Thyroid gland (tissue), 4 donors: ENCODE measurements at regions not wholly inside any gene's neighbourhood (a gene's known extent, or its start where the extent isn't known, plus 50 kb on each side); places are given as distances from the start of the nearest gene placed in this dataset.

Source experiments
- DNase-seq, 2 donors: peaks; one replicate each; pipeline ENCODE4 v3.0.0-alpha.2; 2019
- H3K27ac ChIP-seq, 3 donors: fragments of 200-600 bp; sonication (generic); 1 replicate in 2 of 3; 2 replicates in 1 of 3; pipeline ENCODE4 v1.5.1; 2016 to 2019; ENCODE audit warnings: mild to moderate bottlenecking in 1 of 3, moderate library complexity in 1 of 3
- H3K27me3 ChIP-seq: fragments of 200-600 bp; sonication (generic); one replicate; pipeline ENCODE4 v1.5.1; 2019
- H3K36me3 ChIP-seq, 2 donors: fragments of 200-600 bp; sonication (generic); one replicate each; pipeline ENCODE4 v1.5.1; 2016 to 2019
- H3K4me1 ChIP-seq, 2 donors: fragments of 200-600 bp; sonication (generic); one replicate each; pipeline ENCODE4 v1.5.1; 2017 to 2019
- H3K4me3 ChIP-seq, 3 donors: fragments of 200-600 bp; sonication (generic); replicated peaks in 1 of 3; 1 replicate in 2 of 3; 2 replicates in 1 of 3; pipeline ENCODE4 v1.5.1; 2016; ENCODE audit warnings: mild to moderate bottlenecking in 1 of 3
- H3K9me3 ChIP-seq: fragments of 200-600 bp; sonication (generic); one replicate; pipeline ENCODE4 v1.5.1; 2017
- POLR2A ChIP-seq, 2 donors: fragments of 450-650 bp; IDR thresholded peaks; one replicate each; pipeline ENCODE4 v1.6.1; 2017; ENCODE audit warnings: antibody characterized with exemption in 2 of 2, mild to moderate bottlenecking in 2 of 2, moderate library complexity in 1 of 2
- WGBS, 2 donors: methylation state at CpG; one replicate each; pipeline ENCODE4 v1.1.5; 2017; 5-methylcytosine and 5-hydroxymethylcytosine counted together
- intact Hi-C: fragments of 100-400 bp; cut with DNase I; formaldehyde crosslinking; loops from one replicate; pipeline ENCODE4 v1.15.1; 2023
- TF ChIP-seq, protein P1 (sequence below), 6 experiments: fragments of 200-600 bp in 3 of 6; fragments of 450-650 bp in 3 of 6; sonication (generic) in 3 of 6; IDR thresholded peaks; one replicate each; pipeline ENCODE4 v1.5.1; 2016 to 2019; ENCODE audit warnings: antibody characterized with exemption in 6 of 6, mild to moderate bottlenecking in 2 of 6, inconsistent platforms in 1 of 6, moderate library complexity in 1 of 6

GRCh38 chr18:75544496-75544895 lies 117.0 kb upstream of the SMIM21 start:
- no peak overlapping the region for H3K4me3 ChIP-seq
- H3K4me1 ChIP-seq, result no peaks in the 10 kb centered on the region
- TF ChIP-seq POLR2A (IDR thresholded peaks at IDR 0.05), result no peak
- TF ChIP-seq, protein P1, sequence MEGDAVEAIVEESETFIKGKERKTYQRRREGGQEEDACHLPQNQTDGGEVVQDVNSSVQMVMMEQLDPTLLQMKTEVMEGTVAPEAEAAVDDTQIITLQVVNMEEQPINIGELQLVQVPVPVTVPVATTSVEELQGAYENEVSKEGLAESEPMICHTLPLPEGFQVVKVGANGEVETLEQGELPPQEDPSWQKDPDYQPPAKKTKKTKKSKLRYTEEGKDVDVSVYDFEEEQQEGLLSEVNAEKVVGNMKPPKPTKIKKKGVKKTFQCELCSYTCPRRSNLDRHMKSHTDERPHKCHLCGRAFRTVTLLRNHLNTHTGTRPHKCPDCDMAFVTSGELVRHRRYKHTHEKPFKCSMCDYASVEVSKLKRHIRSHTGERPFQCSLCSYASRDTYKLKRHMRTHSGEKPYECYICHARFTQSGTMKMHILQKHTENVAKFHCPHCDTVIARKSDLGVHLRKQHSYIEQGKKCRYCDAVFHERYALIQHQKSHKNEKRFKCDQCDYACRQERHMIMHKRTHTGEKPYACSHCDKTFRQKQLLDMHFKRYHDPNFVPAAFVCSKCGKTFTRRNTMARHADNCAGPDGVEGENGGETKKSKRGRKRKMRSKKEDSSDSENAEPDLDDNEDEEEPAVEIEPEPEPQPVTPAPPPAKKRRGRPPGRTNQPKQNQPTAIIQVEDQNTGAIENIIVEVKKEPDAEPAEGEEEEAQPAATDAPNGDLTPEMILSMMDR (IDR thresholded peaks at IDR 0.05), result no peak
- no peaks in the 10 kb centered on the region for H3K27me3 ChIP-seq
- WGBS, 2 donors, result 81 to 83% methylated on average over 5 of the region's 5 CpGs
- no peak overlapping the region for H3K27ac ChIP-seq
- H3K9me3 ChIP-seq, result no peaks in the 10 kb centered on the region
- intact Hi-C loops, result no loop called here
- H3K36me3 ChIP-seq, result no peaks in the 10 kb centered on the region
- no peak for DNase-seq

DNA sequence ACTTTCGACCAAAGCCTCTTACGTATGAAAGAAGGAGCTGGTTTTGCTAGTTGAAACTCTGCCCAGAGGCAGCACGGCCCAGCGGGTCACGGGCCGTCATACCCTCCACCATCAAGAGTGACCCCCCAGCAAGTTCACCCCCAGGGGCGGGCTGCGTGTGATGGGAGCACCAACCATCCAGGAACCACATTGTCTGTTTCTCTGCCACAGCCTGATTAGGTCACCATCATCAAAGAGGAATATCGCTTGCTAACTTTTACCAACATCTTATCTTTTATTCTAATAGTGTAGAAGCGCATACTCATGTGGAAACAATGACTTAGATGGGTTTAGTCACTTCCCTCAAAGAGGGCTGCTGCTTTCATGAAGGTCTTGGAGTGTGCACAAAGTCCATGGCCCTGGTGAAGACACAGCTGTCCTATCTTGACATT lies 116.6 kb upstream of the SMIM21 start:
- no peaks in the 10 kb centered on the region for H3K9me3 ChIP-seq
- H3K4me3 ChIP-seq, result no peak overlapping the region
- intact Hi-C loops, result no loop called here
- 92 to 94% methylated on average over 10 of the region's 10 CpGs for WGBS, 2 donors
- no peaks in the 10 kb centered on the region for H3K36me3 ChIP-seq
- TF ChIP-seq POLR2A (IDR thresholded peaks at IDR 0.05), result no peak
- TF ChIP-seq, protein P1 (IDR thresholded peaks at IDR 0.05), result no peak
- H3K4me1 ChIP-seq, result no peaks in the 10 kb centered on the region
- no peak for DNase-seq
- no peaks in the 10 kb centered on the region for H3K27me3 ChIP-seq
- H3K27ac ChIP-seq, result no peak overlapping the region

DNA sequence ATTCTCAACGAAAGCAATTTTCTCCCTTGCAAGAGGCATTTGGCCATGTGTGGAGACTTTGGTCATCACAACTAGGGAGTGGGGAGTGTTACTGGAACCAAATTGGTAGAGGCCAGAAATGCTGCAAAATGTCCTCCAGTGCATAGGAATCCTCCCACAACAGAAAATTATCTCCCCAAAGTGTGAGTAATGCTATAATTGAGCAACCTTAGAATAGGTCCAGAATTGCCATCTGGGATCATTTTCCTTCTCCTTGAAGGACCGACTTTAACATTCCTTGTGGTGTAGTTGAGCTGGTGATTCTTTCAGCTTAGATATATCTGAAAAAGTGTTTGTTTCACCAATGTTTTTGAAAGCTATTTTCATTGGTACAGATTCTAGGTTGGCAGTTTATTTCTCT lies 111.2 kb upstream of the SMIM21 start:
- Histone ChIP-seq H3K4me3 (no peak overlapping the region), H3K9me3 (no peaks in the 10 kb centered on the region), H3K36me3 (no peaks in the 10 kb centered on the region), H3K4me1 (no peaks in the 10 kb centered on the region), H3K27me3 (no peaks in the 10 kb centered on the region), H3K27ac (no peak overlapping the region)
- intact Hi-C loops, result no loop called here
- TF ChIP-seq POLR2A (IDR thresholded peaks at IDR 0.05), result no peak
- TF ChIP-seq, protein P1 (IDR thresholded peaks at IDR 0.05), result no peak
- WGBS, 2 donors, result 80 to 96% methylated on average over 2 of the region's 2 CpGs
- no peak for DNase-seq

DNA sequence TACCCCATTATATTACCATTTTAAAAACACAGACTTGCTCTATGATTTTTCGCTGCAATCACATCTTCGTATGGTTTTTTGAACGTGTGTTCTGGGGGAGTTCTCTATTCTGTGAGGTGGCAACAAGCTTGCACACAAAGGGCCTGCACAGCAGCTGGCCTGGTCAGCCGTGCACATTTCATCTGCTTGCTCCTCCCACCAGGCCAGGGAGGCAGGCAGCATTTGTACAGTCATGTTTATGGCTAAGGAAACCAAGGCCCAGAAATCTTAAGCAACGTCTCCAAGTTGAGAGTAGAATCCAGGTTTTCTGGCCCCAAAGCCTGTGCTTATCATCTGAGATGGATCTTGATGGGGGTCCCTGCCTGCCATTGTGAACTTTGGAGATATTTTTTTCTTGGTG lies 106.4 kb upstream of the SMIM21 start:
- WGBS, 2 donors, result 76 to 81% methylated on average over 5 of the region's 5 CpGs
- H3K4me1 ChIP-seq, result no peaks in the 10 kb centered on the region
- H3K9me3 ChIP-seq, result no peaks in the 10 kb centered on the region
- no peak overlapping the region for H3K4me3 ChIP-seq
- intact Hi-C loops, result no loop called here
- no peaks in the 10 kb centered on the region for H3K27me3 ChIP-seq
- H3K36me3 ChIP-seq, result no peaks in the 10 kb centered on the region
- no peak for DNase-seq
- no peak for TF ChIP-seq POLR2A (IDR thresholded peaks at IDR 0.05)
- TF ChIP-seq, protein P1 (IDR thresholded peaks at IDR 0.05), result no peak
- no peak overlapping the region for H3K27ac ChIP-seq

GRCh38 chr18:75533209-75533608 lies 105.7 kb upstream of the SMIM21 start:
- Histone ChIP-seq H3K4me3 (no peak overlapping the region), H3K4me1 (no peaks in the 10 kb centered on the region), H3K36me3 (no peaks in the 10 kb centered on the region), H3K9me3 (no peaks in the 10 kb centered on the region), H3K27me3 (no peaks in the 10 kb centered on the region), H3K27ac (no peak overlapping the region)
- DNase-seq, result no peak
- TF ChIP-seq, protein P1 (IDR thresholded peaks at IDR 0.05), result no peak
- TF ChIP-seq POLR2A (IDR thresholded peaks at IDR 0.05), result no peak
- 80 to 86% methylated on average over 2 of the region's 2 CpGs for WGBS, 2 donors
- intact Hi-C loops, result no loop called here
